Fibroblast of gingiva (primary cell): ENCODE measurements at regions not wholly inside any gene's neighbourhood (a gene's known extent, or its start where the extent isn't known, plus 50 kb on each side); places are given as distances from the start of the nearest gene placed in this dataset.
"Not testable (repeated sequence)": the region's sequence is repeated elsewhere in the genome, so short reads cannot be mapped to it uniquely, and the experiment has no call there.

ENCODE experiments used
- DNase-seq: peaks from one replicate; pipeline ENCODE4 v3.0.0-alpha.2; 2011; ENCODE audit warnings: low read depth

DNA sequence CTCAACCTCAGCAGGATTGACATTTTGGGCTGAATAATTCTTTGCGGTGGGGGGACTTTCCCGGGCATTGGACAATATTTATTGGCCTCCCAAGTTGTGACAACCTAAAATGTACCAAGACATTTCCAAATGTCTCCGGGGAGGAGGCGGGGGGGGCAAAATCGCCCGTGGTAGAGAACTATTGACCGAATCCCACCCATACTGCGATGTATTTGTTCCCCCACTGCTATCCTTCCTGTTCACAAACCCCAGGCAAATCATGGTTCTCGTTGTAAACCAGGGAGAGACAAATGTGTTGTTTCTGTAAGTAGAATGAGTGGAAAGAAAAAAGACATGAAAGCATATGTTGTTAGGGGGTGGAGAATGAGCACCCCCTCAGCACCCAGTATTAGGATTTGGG lies 141.9 kb downstream of the PSAT1 start:
- no peak for DNase-seq

DNA sequence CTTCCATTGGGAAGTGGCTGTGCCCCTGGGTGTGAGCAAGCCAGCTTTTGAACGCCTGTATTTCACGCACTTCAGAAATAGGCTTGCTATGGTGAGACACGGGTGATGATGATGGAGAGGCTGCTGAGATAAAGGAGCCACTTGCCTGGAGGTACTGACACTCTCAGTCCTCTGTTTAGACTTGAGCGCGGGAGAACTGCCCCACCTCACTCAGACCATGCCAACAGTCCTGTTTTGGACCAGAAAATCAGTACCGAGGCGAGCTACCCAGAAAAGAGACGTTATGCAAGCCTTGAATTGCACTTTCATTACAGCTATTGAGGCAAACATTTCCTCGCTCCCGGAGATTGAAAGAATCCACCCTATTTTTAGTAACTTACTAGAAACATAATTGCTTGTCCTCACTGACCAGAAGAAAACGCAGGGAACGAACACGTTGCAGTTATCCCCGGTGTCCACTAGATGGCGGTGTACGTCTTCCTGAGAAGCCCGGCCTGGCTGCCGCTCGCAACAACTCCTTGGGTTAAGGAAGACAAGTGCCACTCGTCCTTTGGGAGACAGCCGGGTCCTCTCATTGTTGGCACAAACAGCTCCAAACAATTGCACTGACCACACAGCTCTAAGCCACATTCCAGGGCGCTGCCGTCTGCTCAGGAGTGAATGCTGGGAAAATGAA lies 142.4 kb downstream of the PSAT1 start:
- DNase-seq: peak; percentile 90

DNA sequence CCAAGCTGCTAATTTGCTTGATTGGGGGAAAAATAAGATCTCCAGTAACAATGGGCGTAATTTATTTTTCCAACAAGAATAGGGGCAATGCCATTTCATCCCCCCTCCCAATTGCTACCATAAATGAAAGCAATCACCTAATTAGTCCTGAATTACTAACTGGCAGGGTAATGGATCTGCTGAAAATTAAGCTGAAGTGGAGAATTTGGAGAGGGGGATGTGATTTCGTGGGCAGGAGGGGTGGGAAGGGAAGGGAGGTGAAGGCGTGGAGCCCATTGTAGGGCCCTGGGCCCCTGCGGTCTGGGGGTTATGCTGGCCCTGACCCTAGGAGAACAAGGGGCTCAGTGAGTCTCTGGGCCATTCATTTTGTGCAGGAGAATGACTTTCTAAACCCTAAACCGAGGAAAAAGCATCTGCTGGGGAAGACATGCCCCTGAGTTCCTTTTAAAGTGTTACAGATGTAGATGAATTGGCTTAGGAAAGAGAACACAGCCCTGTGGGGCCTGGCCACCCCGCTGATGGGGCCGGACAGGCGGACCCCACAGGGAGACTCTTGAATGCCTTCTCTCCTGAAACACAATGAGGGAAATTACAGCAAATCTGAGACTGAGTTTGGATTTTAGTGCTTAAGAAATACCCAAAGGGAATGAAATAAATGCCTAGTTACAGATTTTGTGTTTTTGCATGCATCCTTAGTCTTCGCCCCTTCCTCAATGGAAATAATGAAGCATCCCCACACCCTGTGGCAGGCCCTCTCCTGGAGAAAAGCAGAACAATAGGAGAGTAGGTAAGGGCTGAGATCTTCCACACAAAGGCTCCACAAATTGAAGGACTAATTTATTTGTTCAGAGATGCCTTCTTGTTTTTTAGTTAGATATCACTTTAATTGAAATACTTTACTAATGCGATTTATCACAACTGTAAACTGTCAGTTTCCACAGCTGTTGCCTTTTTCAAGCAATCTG lies 143.2 kb downstream of the PSAT1 start:
- DNase-seq: no peak

DNA sequence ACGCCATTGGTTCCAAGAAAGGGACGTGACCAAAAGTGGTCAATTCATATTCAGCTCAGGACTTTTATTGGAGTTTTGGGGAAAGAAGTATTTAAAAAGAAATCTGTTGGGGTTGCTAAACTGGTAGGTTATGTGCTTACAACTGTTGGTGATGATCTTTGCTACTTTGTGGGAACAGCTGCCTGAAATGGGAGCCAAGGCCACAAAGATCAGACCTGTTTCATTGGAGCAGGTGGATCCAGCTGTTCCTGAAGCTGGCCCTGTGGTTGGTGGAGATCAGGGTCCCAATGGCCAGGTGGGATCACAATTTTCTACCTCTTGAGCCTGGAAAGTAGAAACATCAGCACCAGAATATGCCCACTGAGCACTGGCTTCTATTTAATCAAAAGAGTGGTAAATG lies 144.5 kb downstream of the PSAT1 start:
- DNase-seq: no peak

DNA sequence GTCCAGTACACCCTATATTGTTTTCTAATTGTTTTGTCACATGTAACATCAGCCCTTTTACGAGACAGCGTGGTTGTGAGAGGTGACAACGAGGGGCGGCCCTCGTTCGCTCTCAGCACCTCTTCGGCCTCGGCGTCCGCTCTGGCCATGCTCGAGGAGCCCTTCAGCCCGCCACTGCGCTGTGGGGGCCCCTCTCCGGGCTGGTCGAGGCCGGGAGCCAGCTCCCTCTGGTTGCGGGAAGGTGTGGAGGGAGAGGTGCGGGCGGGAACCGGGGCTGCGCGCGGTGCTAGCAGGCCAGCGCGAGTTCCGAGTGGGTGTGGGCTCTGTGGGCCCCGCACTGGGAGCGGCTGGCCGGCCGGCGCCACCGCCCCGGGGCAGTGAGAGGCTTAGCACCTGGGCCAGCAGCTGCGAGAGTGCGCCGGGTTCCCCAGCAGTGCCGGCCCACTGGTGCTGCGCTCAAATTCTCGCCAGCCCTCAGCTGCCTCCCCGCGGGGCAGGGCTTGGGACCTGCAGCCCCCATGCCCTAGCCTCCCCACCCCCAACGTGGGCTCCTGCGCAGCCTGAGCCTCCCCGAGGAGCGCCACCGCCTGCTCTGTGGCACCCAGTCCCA lies 145.0 kb downstream of the PSAT1 start:
- DNase-seq: no peak

DNA sequence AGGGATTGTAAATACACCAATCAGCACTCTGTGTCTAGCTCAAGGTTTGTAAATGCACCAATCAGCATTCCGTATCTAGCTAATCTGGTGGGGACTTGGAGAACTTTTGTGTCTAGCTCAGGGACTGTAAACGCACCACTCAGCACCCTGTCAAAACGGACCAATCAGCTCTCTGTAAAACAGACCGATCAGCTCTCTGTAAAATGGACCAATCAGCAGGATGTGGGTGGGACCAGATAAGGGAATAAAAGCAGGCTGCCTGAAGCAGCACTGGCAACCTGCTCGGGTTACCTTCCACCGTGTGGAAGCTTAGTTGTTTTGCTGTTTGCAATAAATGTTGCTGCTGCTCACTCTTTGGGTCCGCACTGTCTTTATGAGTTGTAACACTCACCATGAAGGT lies 145.7 kb downstream of the PSAT1 start:
- DNase-seq: not testable (repeated sequence)

DNA sequence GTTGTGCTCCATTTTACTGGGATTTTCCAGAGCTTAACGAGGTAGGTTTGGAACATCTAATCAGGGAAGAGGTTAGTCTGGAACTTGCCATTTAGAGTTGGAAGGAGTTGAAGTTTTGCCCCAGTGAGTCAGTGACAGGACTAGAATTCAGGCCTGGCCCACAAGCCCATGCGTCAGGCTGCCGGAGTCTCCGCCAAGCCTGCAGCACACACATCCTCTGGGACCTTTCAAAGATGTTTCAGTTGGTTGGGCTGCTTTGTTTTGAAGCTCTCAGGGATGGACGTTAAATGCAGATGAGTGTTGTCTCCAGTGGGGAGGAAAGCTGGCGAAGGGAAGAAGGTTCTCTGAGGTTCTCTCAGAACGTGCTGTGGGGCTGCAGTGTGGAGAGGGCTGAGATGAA lies 147.0 kb downstream of the PSAT1 start:
- no peak for DNase-seq

DNA sequence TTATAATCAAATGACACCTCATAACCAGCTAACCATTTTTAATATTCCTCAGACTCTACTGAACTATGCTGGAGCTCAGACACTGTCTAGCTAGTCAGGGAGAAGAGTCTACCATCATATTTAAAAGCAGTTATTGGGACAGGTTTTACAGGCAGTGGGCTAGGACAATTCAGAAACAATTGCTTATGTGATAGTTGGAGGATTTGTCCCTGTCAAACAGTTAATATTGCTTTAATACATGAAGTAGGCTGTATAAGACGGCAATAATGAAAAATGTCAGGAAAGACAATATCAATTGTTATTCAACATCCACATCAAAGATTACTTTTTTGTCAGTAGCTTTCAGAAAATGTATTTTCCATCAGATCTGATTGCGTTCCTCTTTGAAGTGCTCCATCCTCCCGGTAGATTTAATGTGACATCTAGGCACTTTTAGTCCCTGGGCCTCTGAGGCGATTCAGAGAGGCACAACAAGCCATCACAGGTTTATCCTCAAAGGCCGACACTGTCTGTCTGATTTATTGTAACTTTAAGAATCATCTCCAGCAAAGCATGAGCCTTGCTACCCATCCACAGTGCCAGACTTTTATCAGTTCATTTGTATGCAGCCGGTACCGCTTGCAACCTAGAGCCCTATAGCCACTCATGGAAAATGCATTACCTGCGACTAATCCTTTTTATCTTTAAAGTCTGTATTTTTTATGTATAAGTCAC lies 152.2 kb downstream of the PSAT1 start:
- DNase-seq: no peak

DNA sequence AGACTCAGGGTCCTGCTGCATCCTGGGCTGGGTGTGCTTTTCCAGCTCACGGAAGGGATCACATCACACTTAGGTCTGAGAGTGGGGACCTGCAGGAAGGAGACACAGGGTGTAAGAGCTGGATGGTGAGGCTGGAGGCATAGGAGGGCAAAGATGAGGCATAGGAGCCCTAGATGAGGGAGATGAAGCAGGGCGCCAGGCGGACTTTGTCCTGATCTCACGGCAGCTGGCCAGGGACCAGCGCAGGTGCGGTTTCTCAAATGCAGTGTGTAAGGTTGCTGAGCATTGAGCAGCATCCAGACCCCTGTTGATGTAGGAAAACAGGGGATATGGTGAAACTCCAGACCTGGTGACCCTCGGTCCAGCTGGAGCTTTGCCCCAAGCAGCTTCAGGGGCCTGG lies 156.5 kb downstream of the PSAT1 start:
- DNase-seq: no peak

DNA sequence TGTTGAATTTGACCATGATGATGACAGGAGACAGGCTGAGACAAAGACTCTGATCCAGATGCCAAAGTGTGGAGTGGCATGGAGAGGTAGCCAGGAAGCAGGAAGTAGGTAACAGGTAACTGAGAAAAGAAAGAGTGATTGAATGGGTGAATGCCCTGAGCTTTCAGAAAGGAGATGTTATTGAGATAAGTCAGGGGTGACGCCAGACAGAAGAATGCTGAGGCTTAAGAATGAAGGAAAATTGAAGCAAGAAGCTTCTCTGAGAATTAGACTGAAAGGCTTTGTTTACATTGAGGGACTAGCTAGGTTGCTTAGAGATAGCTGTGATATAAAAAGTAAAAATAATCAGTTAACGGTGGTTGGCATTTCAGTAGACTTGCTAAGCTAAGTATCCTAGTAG lies 165.7 kb downstream of the PSAT1 start:
- no peak for DNase-seq

DNA sequence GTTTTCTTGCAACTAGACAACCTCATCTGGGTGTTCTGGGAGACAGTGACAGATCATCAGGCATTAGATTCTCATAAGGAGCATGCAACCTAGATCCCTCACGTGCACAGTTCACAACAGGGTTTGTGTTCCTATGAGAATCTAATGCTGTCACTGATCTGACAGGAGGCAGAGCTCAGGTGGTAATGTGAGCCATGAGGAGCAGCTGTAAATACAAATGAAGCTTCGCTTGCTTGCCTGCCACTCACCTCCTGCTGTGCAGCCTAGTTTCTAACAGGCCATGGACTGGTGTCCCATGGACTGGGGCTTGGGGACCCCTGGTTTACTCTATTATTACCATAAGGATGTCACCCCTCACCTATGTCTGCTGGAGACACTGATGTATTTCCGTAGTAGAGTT lies 166.8 kb downstream of the PSAT1 start:
- DNase-seq: no peak

DNA sequence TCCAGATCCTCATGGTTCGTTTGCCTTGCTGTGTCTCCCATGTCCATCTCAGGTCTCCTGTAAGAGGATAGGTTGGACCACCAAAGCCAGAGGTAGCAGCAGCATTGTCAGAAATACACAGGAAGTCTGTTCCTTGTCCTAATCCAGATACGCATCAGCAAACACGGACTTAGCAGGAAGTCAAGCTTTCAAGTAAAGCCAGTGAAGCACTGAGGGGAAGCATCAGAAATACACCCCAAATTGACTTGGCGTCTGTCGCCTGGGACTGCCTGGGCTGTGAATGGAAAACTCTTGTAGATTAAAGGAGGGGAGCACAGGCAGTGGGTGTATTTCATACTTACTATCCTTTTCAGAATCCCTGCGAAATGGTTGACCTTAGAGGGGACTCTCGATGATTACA lies 171.3 kb downstream of the PSAT1 start:
- no peak for DNase-seq

DNA sequence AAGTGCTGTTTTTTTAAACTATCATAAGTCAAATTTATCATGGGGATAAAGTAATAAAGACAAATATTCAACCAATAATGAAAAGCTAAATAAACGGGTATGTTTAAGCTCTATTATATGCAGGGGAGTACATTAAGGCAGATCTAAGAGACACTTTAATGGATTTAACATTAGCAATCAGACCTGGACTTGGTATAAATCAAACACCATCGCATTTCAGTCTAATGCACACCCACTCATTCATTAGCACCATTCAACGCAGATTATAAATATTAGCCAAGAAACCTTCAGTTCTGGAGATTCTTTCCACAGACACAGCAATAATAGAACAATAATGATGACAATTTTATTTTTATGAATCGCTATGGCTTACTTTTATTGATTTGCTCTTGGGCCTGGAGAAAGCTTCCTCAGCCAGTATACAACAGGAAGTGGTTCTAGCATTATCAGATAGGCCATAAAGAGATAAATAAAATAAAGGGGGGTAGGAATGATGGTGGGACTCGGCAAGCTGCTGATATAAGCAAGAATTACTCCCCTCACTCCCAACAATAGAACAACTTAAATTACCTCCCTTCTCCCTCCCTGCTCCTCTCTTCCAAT lies 172.2 kb downstream of the PSAT1 start:
- no peak for DNase-seq

DNA sequence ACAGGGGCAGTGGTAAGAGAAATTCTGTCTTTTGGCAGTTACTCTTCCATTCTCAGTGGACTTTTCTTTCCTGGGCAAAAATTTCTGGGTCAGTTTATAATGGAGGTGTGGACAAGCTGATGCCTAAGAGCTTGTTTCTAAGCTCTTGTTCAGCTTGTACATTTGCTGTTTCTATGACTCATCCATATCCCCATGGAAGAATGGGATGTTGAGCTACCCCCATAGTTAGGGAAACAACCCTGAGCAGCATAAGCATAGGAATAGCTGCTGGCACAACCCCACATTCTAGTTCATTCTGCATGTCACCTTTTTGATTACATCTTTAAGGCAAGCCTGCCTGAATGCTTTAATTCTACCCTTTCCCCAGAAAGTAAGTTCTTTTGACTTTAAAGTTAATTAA lies 173.3 kb downstream of the PSAT1 start:
- no peak for DNase-seq

DNA sequence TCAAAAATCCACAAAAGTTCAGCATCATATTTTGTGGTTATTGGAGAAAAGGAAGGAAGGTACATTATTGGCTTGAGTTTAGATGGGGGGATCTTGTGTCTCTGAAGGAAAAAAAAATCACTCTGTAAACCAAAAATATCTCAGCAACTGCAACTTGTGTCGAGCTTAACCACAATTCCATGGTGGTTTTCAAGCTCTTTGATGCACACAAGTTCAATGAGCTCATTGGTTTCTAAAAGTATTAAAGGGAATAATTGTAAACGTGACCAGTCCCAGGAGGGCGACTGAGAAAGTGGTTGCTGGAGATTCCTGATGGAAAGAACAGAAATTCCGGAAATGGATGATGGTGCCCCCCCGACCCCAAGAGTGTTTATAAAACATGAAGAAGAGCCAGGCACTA lies 173.8 kb downstream of the PSAT1 start:
- no peak for DNase-seq

DNA sequence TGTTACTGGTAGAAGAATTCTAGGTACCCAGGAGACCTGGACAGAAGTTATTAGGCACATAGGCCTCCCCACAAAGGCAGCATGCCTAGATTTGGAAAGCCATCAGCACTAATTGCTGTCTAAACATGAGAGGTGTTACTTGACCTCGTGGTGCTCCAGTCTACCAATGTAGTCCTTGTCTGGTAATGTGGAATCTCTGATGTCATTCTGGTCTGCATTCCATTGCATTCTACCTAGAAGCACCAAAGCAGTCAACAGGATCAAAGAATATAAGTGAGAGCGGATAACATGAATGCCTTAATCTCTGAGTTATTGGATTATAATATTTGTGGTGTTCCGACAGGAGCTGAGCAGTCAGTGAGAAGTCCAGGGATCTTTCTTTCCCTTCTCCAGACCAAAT lies 175.2 kb downstream of the PSAT1 start:
- no peak for DNase-seq

DNA sequence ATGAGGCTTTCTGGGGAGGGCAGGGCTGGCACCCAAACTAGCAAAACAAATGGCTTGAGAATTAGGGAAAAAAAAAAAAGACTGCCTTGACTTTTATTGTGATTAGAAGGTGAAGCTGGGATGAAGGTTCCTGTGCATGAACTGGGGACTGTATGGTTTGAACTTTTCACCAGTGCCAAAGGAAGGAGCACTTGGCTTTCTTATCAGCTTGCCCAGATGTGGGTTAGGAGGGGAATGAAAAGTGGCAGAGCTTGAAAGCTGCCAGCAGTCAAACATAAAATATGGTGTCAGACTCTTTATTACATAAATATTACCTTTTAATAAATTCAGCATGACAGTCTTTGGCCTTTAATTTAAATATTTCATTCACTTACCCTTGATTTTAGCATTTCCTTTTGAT lies 182.5 kb downstream of the PSAT1 start:
- DNase-seq: no peak

DNA sequence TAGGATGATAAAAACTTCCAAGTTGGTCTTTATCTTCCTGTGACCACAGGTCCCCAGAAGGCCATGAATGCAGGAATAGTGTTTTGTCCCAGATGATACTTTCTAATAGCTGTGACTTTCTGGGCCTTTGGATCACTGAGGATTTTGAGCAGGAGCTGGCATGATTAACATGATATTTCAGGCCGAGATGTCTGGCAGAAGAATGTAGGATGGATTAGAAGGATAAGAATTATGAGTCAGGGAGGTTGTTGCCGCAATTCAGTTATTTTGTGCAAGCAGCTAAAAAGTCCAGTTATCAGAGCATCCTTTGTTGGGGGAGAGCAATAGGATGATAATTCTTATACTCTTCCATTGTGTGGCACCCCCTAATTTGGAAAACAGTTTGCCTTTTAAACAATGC lies 189.7 kb downstream of the PSAT1 start:
- no peak for DNase-seq

DNA sequence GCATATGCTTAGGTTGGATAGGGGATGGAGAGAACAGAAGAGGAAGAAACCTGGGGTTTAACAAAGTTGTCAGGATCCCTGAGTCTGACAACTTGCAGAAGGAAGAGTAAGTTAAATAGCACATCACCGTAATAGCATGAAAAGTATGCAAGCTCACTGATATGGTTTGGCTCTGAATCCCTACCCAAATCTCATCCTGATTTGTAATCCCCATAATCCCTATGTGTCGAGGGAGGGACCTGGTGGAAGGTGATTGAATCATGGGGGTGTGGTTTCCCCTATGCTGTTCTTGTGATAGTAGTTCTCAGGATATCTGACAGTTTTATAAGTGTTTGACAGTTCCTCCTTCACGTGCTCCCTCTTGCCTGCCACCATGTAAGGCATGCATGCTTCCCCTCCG lies 193.3 kb downstream of the PSAT1 start:
- no peak for DNase-seq

DNA sequence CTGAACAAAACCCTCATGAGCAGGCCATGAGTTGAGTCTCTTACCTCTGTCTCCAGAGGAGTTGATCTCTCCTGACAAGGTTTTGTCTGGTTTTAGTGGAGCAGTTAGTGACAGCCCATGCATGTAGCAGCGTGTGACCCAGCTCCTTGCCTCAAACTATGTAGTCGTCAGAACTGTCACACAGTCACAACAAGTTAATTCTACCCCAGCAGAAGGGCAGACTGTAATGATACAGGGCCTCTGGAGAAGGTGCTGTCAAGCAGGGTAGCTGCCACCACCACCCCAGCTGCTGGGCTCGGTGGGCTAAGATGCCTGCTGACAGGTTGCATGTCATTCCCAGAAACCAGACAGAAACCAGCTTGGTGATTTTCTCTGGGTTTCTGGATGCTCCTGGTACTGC lies 194.5 kb downstream of the PSAT1 start:
- DNase-seq: no peak

DNA sequence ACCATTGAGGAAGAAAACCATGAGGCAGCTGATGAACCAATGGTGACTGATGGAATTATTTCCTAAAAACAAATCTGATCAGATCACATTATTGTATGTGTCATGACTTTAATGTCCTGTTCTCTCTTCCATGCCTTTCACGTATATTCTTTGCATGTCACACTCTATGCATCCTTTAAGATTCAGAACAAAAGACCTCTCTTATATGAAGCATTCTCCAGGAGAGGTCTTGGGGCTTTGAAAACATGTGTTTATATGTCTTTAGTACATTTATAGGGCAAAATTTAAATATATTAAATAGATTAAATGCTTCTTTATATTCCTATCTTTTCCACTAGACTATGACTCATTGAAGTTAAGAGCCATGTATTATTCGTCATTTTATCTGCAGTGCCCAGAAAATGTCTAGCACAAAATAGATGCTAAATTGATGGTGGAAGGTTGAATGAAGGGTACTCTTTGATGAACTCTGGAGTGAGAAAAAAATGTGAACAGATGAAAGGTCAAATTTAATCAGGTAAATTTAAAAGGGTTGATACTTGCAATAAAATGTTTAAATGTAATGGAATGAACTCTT lies 196.3 kb downstream of the PSAT1 start:
- no peak for DNase-seq

DNA sequence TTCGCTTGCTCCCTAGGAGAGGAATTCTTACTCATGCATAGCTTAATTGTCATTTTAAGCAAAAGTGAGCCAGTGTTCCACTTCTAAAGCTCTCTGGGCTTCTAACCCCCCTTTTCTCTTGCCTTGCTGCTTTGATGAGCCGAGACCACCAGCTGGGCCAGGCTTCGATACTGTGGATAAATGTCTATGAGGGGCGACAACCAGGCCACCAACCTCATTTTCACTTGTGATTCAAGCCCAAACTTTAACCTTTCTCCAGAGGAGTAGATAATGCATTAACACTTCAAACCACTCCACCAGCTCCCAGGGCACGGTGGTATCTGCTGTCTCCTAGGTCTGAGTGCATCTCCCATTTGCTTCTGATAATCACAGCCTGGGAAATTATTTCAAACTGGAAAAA lies 205.6 kb downstream of the PSAT1 start:
- DNase-seq: no peak
